Dedifferentiated amniotic fluid mesenchymal stem cell (primary cell): ENCODE measurements at regions not wholly inside any gene's neighbourhood (a gene's known extent, or its start where the extent isn't known, plus 50 kb on each side); places are given as distances from the start of the nearest gene placed in this dataset.

Experiments used
- DNase-seq: peaks from one replicate; pipeline ENCODE4 v3.0.0-alpha.2; 2016; ENCODE audit errors: extremely low spot score

GRCh38 chr2:104127049-104127770, 726.7 kb upstream of the POU3F3 start:
- DNase-seq = no peak

- DNase-seq = no peak
Observed at GRCh38 chr2:104140361-104140760, 713.6 kb upstream of the POU3F3 start.

- DNase-seq = no peak
Observed at GRCh38 chr2:104158191-104158590, 695.7 kb upstream of the POU3F3 start.

- no peak for DNase-seq
Observed at GRCh38 chr2:104163611-104164130, 690.2 kb upstream of the POU3F3 start.

- no peak for DNase-seq
Observed at GRCh38 chr2:104164721-104165252, 689.1 kb upstream of the POU3F3 start.

- no peak for DNase-seq
Observed at GRCh38 chr2:104177179-104177578, 676.7 kb upstream of the POU3F3 start.

- DNase-seq = no peak
Observed at GRCh38 chr2:104179644-104180043, 674.3 kb upstream of the POU3F3 start.

- no peak for DNase-seq
Observed at GRCh38 chr2:104200533-104201168, 653.3 kb upstream of the POU3F3 start.

GRCh38 chr2:104213758-104214157, 640.2 kb upstream of the POU3F3 start:
- DNase-seq = no peak

- no peak for DNase-seq
Observed at GRCh38 chr2:104215269-104216161, 638.4 kb upstream of the POU3F3 start.

GRCh38 chr2:104233591-104233990, 620.3 kb upstream of the POU3F3 start:
- DNase-seq = no peak

GRCh38 chr2:104236491-104236890, 617.4 kb upstream of the POU3F3 start:
- no peak for DNase-seq

- no peak for DNase-seq
Observed at GRCh38 chr2:104240984-104241383, 612.9 kb upstream of the POU3F3 start.

GRCh38 chr2:104249629-104250028, 604.3 kb upstream of the POU3F3 start:
- no peak for DNase-seq

- DNase-seq = no peak
Observed at GRCh38 chr2:104250635-104251034, 603.3 kb upstream of the POU3F3 start.

GRCh38 chr2:104254017-104254416, 599.9 kb upstream of the POU3F3 start:
- DNase-seq = no peak

GRCh38 chr2:104262714-104263113, 591.2 kb upstream of the POU3F3 start:
- DNase-seq = no peak

- DNase-seq = no peak
Observed at GRCh38 chr2:104279646-104280045, 574.3 kb upstream of the POU3F3 start.

GRCh38 chr2:104280216-104280615, 573.7 kb upstream of the POU3F3 start:
- DNase-seq = no peak

- no peak for DNase-seq
Observed at GRCh38 chr2:104286841-104287240, 567.1 kb upstream of the POU3F3 start.

- DNase-seq = no peak
Observed at GRCh38 chr2:104289651-104290565, 564.0 kb upstream of the POU3F3 start.
